ENCODE measurements at regions not wholly inside any gene's neighbourhood (a gene's known extent, or its start where the extent isn't known, plus 50 kb on each side); places are given as distances from the start of the nearest gene placed in this dataset.

DNA sequence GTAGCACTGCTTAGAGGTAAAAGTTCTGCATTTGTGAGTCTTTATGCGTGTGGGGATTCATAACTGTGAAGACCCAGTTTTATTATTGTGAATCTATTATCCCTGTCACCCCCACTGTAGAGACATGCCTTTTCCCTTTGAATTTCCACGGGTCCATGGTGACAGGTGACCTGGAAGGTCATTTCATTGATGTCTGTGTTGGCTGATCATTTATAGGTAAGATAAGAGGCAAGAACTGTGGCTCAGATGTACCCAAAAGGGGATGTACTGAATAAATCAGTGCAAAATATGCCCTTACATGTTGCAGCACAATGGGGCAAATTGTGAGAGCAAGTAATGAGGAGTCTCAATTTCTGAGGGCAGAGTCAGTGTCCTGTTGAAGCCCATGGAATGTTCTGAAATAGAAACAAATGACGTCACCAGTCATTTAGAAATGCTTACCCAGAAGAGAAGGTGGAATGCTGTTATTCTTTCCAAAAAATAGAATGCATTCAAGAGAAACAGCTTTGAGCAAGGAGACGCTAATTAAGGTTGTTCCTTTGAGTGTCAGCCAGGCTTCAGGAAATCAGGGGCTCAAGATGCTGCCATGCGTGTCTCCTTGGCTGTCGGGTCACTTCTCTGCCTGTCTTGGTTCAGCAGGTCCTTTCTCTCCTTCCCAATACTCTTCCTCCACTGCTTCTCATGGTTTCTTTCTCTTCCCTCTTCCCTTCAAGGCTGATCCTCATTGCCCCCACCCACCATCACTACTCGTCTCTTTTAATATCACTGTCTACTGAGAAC, 118.7 kb upstream of the E2F8 start:
- no peak for TF ChIP-seq EZH2 (IDR thresholded peaks at IDR 0.05; ENCODE audit: borderline replicate concordance, low read length)
- TF ChIP-seq, protein P1, sequence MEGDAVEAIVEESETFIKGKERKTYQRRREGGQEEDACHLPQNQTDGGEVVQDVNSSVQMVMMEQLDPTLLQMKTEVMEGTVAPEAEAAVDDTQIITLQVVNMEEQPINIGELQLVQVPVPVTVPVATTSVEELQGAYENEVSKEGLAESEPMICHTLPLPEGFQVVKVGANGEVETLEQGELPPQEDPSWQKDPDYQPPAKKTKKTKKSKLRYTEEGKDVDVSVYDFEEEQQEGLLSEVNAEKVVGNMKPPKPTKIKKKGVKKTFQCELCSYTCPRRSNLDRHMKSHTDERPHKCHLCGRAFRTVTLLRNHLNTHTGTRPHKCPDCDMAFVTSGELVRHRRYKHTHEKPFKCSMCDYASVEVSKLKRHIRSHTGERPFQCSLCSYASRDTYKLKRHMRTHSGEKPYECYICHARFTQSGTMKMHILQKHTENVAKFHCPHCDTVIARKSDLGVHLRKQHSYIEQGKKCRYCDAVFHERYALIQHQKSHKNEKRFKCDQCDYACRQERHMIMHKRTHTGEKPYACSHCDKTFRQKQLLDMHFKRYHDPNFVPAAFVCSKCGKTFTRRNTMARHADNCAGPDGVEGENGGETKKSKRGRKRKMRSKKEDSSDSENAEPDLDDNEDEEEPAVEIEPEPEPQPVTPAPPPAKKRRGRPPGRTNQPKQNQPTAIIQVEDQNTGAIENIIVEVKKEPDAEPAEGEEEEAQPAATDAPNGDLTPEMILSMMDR (conservative IDR thresholded peaks at IDR 0.05 in 1 of 2, IDR thresholded peaks at IDR 0.05 in 1 of 2; ENCODE audit: extremely low read depth in 1 of 2, insufficient read depth in 1 of 2, low read depth in 1 of 2, low read length in 2 of 2) = no peak
